HG03432 (cell line): ENCODE measurements at regions not wholly inside any gene's neighbourhood (a gene's known extent, or its start where the extent isn't known, plus 50 kb on each side); places are given as distances from the start of the nearest gene placed in this dataset.
"Not testable (repeated sequence)": the region's sequence is repeated elsewhere in the genome, so short reads cannot be mapped to it uniquely, and the experiment has no call there.

ENCODE experiments used
- ATAC-seq: cut with Tn5 transposase; IDR thresholded peaks from one replicate; pipeline ENCODE4 v1.9.1; 2021; ENCODE audit warnings: mild to moderate bottlenecking, moderate library complexity; ENCODE audit not compliant: unreplicated experiment

GRCh38 chr2:87311896-87312441, 290.3 kb upstream of the PLGLB1 start:
- ATAC-seq: not testable (repeated sequence)

- ATAC-seq: not testable (repeated sequence)
These were observed 293.0 kb upstream of the PLGLB1 start for GRCh38 chr2:87314622-87315021.

- ATAC-seq: peak; percentile 77
These were observed 293.7 kb upstream of the PLGLB1 start for GRCh38 chr2:87315183-87315902.

- not testable (repeated sequence) for ATAC-seq
These were observed 295.5 kb upstream of the PLGLB1 start for GRCh38 chr2:87317193-87317592.

GRCh38 chr2:87318814-87319491, 297.3 kb upstream of the PLGLB1 start:
- ATAC-seq: not testable (repeated sequence)

GRCh38 chr2:87319705-87320104, 298.1 kb upstream of the PLGLB1 start:
- ATAC-seq: not testable (repeated sequence)

GRCh38 chr2:87321201-87321600, 299.6 kb upstream of the PLGLB1 start:
- not testable (repeated sequence) for ATAC-seq

GRCh38 chr2:87324335-87325041, 302.8 kb upstream of the PLGLB1 start:
- not testable (repeated sequence) for ATAC-seq

- not testable (repeated sequence) for ATAC-seq
These were observed 303.6 kb upstream of the PLGLB1 start for GRCh38 chr2:87325042-87325910.

- ATAC-seq: not testable (repeated sequence)
These were observed 304.3 kb upstream of the PLGLB1 start for GRCh38 chr2:87325911-87326294.

GRCh38 chr2:87326754-87327153, 305.1 kb upstream of the PLGLB1 start:
- ATAC-seq: not testable (repeated sequence)

- not testable (repeated sequence) for ATAC-seq
These were observed 306.2 kb upstream of the PLGLB1 start for GRCh38 chr2:87327648-87328371.

GRCh38 chr2:87329529-87329928, 307.9 kb upstream of the PLGLB1 start:
- not testable (repeated sequence) for ATAC-seq

GRCh38 chr2:87330486-87330885, 308.8 kb upstream of the PLGLB1 start:
- not testable (repeated sequence) for ATAC-seq

GRCh38 chr2:87331940-87332583, 310.4 kb upstream of the PLGLB1 start:
- ATAC-seq: not testable (repeated sequence)

- not testable (repeated sequence) for ATAC-seq
These were observed 313.2 kb upstream of the PLGLB1 start for GRCh38 chr2:87334888-87335287.

- not testable (repeated sequence) for ATAC-seq
These were observed 317.4 kb upstream of the PLGLB1 start for GRCh38 chr2:87338998-87339397.

GRCh38 chr2:87341601-87342014, 320.0 kb upstream of the PLGLB1 start:
- ATAC-seq: not testable (repeated sequence)

- not testable (repeated sequence) for ATAC-seq
These were observed 320.5 kb upstream of the PLGLB1 start for GRCh38 chr2:87342175-87342574.
